Kidney epithelial cell (primary cell): ENCODE measurements at regions not wholly inside any gene's neighbourhood (a gene's known extent, or its start where the extent isn't known, plus 50 kb on each side); places are given as distances from the start of the nearest gene placed in this dataset.

Experiments used
- DNase-seq: peaks from one replicate; pipeline ENCODE4 v3.0.0-alpha.2; 2010; ENCODE audit warnings: low read depth
- H3K27me3 ChIP-seq: 2 replicates; pipeline ENCODE4 v1.6.0; 2011; ENCODE audit warnings: low read length; ENCODE audit not compliant: control insufficient read depth, insufficient read depth
- H3K36me3 ChIP-seq: 2 replicates; pipeline ENCODE4 v1.5.1; 2011; ENCODE audit warnings: low read length; ENCODE audit not compliant: control insufficient read depth, insufficient read depth
- H3K4me3 ChIP-seq: 2 replicates; pipeline ENCODE4 v1.5.1; 2011; ENCODE audit warnings: low read depth, mild to moderate bottlenecking, control low read depth, low read length
- CTCF ChIP-seq: IDR thresholded peaks from 2 replicates; pipeline ENCODE4 v1.5.1; 2011; ENCODE audit warnings: mild to moderate bottlenecking, moderate library complexity, low read length, control low read depth, inconsistent platforms; ENCODE audit not compliant: insufficient read depth, poor library complexity, severe bottlenecking

DNA sequence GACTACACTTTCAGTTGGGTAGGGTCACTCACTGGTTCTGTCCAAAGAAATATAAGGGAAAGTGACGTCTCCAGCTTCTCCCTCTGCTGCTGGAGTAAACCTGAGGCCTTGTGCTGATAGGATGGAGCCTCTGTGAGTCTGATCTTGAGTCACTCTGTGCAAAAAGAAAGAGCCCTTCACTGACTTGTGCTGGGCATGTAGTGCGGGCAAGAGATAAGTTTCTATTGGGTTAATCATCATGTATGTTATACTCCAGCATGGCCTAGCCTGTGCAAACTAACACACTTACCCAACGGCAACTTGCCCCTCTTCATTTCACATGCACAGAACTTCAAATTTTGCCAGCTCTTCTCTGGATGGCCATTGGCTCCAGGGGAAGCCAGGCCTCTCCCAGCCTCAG, 118.5 kb upstream of the LMO4 start:
- no peaks in the 10 kb centered on the region for H3K27me3 ChIP-seq
- no peaks in the 10 kb centered on the region for H3K36me3 ChIP-seq
- DNase-seq, result no peak
- TF ChIP-seq CTCF, result no peak
- no peak overlapping the region for H3K4me3 ChIP-seq

DNA sequence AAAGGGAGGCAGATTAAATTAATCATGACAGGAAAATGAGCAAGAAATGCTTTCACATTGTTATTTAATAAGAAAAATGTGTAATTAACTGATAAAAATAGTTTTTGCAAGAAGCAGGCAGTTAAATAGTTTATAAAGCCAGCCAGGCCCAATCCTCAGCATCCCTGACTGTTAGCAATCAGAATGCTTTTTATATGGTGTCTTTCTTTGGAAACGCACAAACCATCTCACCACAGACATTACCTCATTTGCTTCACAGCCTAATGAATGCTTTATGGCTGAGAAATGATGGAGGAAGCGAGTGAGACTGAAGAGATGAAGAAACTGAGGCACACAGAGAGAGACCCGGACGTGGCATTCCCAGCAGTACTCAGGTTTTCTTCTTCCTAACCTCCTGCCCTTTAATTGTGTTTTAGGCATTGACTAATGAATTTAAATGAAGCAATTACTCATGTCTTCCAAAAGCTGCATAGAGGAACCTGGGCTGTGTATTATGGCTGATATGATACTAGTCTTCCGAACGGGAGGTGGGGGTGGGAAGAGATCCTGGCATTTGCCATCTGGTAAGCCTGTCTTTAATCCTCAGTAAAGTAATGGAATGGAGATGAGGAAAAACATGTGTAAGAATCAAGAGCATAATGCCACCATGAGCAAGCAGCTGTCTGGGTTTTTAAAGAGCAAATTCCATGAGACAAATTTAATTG, 116.1 kb upstream of the LMO4 start:
- no peaks in the 10 kb centered on the region for H3K27me3 ChIP-seq
- no peak for DNase-seq
- no peak for TF ChIP-seq CTCF
- no peaks in the 10 kb centered on the region for H3K36me3 ChIP-seq
- no peak overlapping the region for H3K4me3 ChIP-seq

- no peaks in the 10 kb centered on the region for H3K27me3 ChIP-seq
- DNase-seq, result no peak
- no peak for TF ChIP-seq CTCF
- H3K36me3 ChIP-seq, result no peaks in the 10 kb centered on the region
- H3K4me3 ChIP-seq, result no peak overlapping the region
Observed at GRCh38 chr1:87213135-87213515, 115.6 kb upstream of the LMO4 start.

- Histone ChIP-seq H3K27me3 (no peaks in the 10 kb centered on the region), H3K4me3 (no peak overlapping the region), H3K36me3 (no peaks in the 10 kb centered on the region)
- no peak for TF ChIP-seq CTCF
- no peak for DNase-seq
Observed at GRCh38 chr1:87215592-87215991, 113.1 kb upstream of the LMO4 start.

- Histone ChIP-seq H3K27me3 (no peaks in the 10 kb centered on the region), H3K36me3 (no peaks in the 10 kb centered on the region), H3K4me3 (no peak overlapping the region)
- no peak for DNase-seq
- no peak for TF ChIP-seq CTCF
Observed at GRCh38 chr1:87218618-87219017, 110.1 kb upstream of the LMO4 start.

DNA sequence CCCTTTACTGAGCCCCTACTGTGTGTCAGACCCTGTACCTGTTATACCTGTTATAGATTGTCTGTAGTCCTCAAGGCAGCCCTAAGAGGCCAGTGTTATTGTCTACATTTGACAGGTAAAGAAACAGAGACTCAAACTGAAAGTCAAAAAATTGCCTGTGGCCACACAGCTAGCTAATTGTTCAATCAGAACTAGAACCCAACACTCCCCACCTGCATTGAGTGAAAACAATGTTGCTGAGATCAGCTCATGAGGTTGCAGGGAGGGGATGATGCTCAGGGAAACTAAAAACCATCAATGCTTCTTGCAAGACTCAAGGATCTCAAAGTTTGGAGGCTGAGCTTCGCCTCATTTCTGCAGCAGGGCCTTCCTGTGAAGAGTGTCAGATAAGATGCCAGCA, 109.5 kb upstream of the LMO4 start:
- DNase-seq, result no peak
- no peak for TF ChIP-seq CTCF
- Histone ChIP-seq H3K4me3 (no peak overlapping the region), H3K36me3 (no peaks in the 10 kb centered on the region), H3K27me3 (no peaks in the 10 kb centered on the region)
